GM19455 (cell line): ENCODE measurements at regions not wholly inside any gene's neighbourhood (a gene's known extent, or its start where the extent isn't known, plus 50 kb on each side); places are given as distances from the start of the nearest gene placed in this dataset.
"Not testable (repeated sequence)": the region's sequence is repeated elsewhere in the genome, so short reads cannot be mapped to it uniquely, and the experiment has no call there.

Experiments
- ATAC-seq: cut with Tn5 transposase; IDR thresholded peaks from one replicate; pipeline ENCODE4 v1.9.1; 2021; ENCODE audit not compliant: unreplicated experiment

- not testable (repeated sequence) for ATAC-seq
These were observed 54.1 kb upstream of the RIMS1 start for GRCh38 chr6:71832110-71832764.
